ENCODE measurements at regions not wholly inside any gene's neighbourhood (a gene's known extent, or its start where the extent isn't known, plus 50 kb on each side); places are given as distances from the start of the nearest gene placed in this dataset.

GRCh38 chr9:14424983-14425382 lies 111.0 kb upstream of the NFIB start:
- DNase-seq, result no peak

- DNase-seq, result no peak
Measured at GRCh38 chr9:14424289-14424688, 110.3 kb upstream of the NFIB start.

- no peak for DNase-seq
Measured at GRCh38 chr9:14423815-14424261, 109.9 kb upstream of the NFIB start.

GRCh38 chr9:14421291-14421690 lies 107.3 kb upstream of the NFIB start:
- no peak for DNase-seq

GRCh38 chr9:14418941-14419937 lies 105.3 kb upstream of the NFIB start:
- no peak for DNase-seq

GRCh38 chr9:14418301-14418940 lies 104.5 kb upstream of the NFIB start:
- DNase-seq, result no peak

- DNase-seq, result no peak
Measured at GRCh38 chr9:14417237-14417636, 103.3 kb upstream of the NFIB start.

GRCh38 chr9:14415947-14416346 lies 102.0 kb upstream of the NFIB start:
- no peak for DNase-seq

GRCh38 chr9:14413812-14414211 lies 99.9 kb upstream of the NFIB start:
- no peak for DNase-seq

- no peak for DNase-seq
Measured at GRCh38 chr9:14412775-14413174, 98.8 kb upstream of the NFIB start.

GRCh38 chr9:14406463-14406862 lies 92.5 kb upstream of the NFIB start:
- DNase-seq, result no peak

GRCh38 chr9:14405176-14405706 lies 91.3 kb upstream of the NFIB start:
- DNase-seq, result no peak

- no peak for DNase-seq
Measured at GRCh38 chr9:14403081-14403480, 89.1 kb upstream of the NFIB start.

GRCh38 chr9:14402583-14402982 lies 88.6 kb upstream of the NFIB start:
- no peak for DNase-seq

- no peak for DNase-seq
Measured at GRCh38 chr9:14401911-14402310, 88.0 kb upstream of the NFIB start.

- peak; percentile 11 for DNase-seq
Measured at GRCh38 chr9:14400658-14400995, 86.7 kb upstream of the NFIB start.

GRCh38 chr9:14399756-14400657 lies 86.1 kb upstream of the NFIB start:
- DNase-seq, result no peak

- no peak for DNase-seq
Measured at GRCh38 chr9:14398473-14398872, 84.5 kb upstream of the NFIB start.

- DNase-seq, result no peak
Measured at GRCh38 chr9:14396171-14396570, 82.2 kb upstream of the NFIB start.

- peak; percentile 57 for DNase-seq
Measured at GRCh38 chr9:14395317-14396082, 81.6 kb upstream of the NFIB start.

- DNase-seq, result no peak
Measured at GRCh38 chr9:14393418-14393817, 79.5 kb upstream of the NFIB start.

GRCh38 chr9:14391620-14392019 lies 77.7 kb upstream of the NFIB start:
- DNase-seq, result no peak

Data from hematopoietic multipotent progenitor cell treated with erythropoietin and hydrocortisone succinate and interleukin-3 and kit ligand, for 4 days (in vitro differentiated cells).